GDM1 (cell line): ENCODE measurements at regions not wholly inside any gene's neighbourhood (a gene's known extent, or its start where the extent isn't known, plus 50 kb on each side); places are given as distances from the start of the nearest gene placed in this dataset.
"Not testable (repeated sequence)": the region's sequence is repeated elsewhere in the genome, so short reads cannot be mapped to it uniquely, and the experiment has no call there.

ENCODE experiments used
- DNase-seq: peaks from one replicate; lab custom pipeline; 2025; lab: John Stamatoyannopoulos, UW

GRCh38 chr22:48758881-48759875 is 1068.5 kb downstream of the BRD1 start:
- no peak for DNase-seq

- no peak for DNase-seq
Observed at GRCh38 chr22:48757985-48758561, 1069.6 kb downstream of the BRD1 start.

- no peak for DNase-seq
Observed at GRCh38 chr22:48757581-48757980, 1070.1 kb downstream of the BRD1 start.

- DNase-seq = not testable (repeated sequence)
Observed at GRCh38 chr22:48757135-48757534, 1070.5 kb downstream of the BRD1 start.

- no peak for DNase-seq
Observed at GRCh38 chr22:48756146-48757111, 1071.2 kb downstream of the BRD1 start.

GRCh38 chr22:48755059-48755949 is 1072.4 kb downstream of the BRD1 start:
- no peak for DNase-seq

- DNase-seq = no peak
Observed at GRCh38 chr22:48754611-48755058, 1073.0 kb downstream of the BRD1 start.

GRCh38 chr22:48753752-48754517 is 1073.7 kb downstream of the BRD1 start:
- no peak for DNase-seq

GRCh38 chr22:48753381-48753730 is 1074.3 kb downstream of the BRD1 start:
- no peak for DNase-seq

GRCh38 chr22:48752451-48753380 is 1075.0 kb downstream of the BRD1 start:
- no peak for DNase-seq

- DNase-seq = no peak
Observed at GRCh38 chr22:48751539-48752437, 1075.9 kb downstream of the BRD1 start.

- no peak for DNase-seq
Observed at GRCh38 chr22:48750826-48751440, 1076.7 kb downstream of the BRD1 start.

- no peak for DNase-seq
Observed at GRCh38 chr22:48750282-48750681, 1077.4 kb downstream of the BRD1 start.

- no peak for DNase-seq
Observed at GRCh38 chr22:48749555-48750227, 1078.0 kb downstream of the BRD1 start.

GRCh38 chr22:48748860-48749554 is 1078.7 kb downstream of the BRD1 start:
- DNase-seq = no peak

- DNase-seq = no peak
Observed at GRCh38 chr22:48748113-48748859, 1079.4 kb downstream of the BRD1 start.
